GM12878 (cell line): ENCODE measurements at regions not wholly inside any gene's neighbourhood (a gene's known extent, or its start where the extent isn't known, plus 50 kb on each side); places are given as distances from the start of the nearest gene placed in this dataset.

Experiments used
- ATAC-seq: fragments of 200-7000 bp; cut with Tn5 transposase; 3 replicates; pipeline ENCODE4 v1.9.1; 2020; ENCODE audit warnings: mild to moderate bottlenecking, moderate library complexity
- BruUV-seq: library from RNA; stranded (reverse); fragments of 400-500 nt; replicated peaks from 2 replicates; lab custom pipeline; 2021; lab: Mats Ljungman, UMichigan
- CTCF ChIA-PET: fragments of 300-600 bp; sonication (Branson Sonifier 250); formaldehyde crosslinking; extraction: SDS; loops from one replicate; lab custom pipeline; 2021; ENCODE audit warnings: inconsistent platforms; lab: Yijun Ruan, JAX
- POLR2A ChIA-PET: fragments of 350-600 bp; formaldehyde crosslinking; extraction: SDS; loops from one replicate; lab custom pipeline; 2021; ENCODE audit warnings: inconsistent platforms; lab: Charles Lee
- RAD21 ChIA-PET: fragments of 300-600 bp; sonication (Branson Sonifier 250); formaldehyde crosslinking; loops from one replicate; lab custom pipeline; 2023; ENCODE audit warnings: antibody characterized with exemption; ENCODE audit not compliant: unreplicated experiment; lab: Charles Lee
- SMC1A ChIA-PET: fragments of 300-600 bp; sonication (Branson Sonifier 250); formaldehyde crosslinking; loops from one replicate; lab custom pipeline; 2023; ENCODE audit not compliant: unreplicated experiment, uncharacterized antibody; lab: Charles Lee
- DNase-seq: peaks from one replicate; pipeline ENCODE4 v3.0.0-alpha.2; 2011; ENCODE audit warnings: low read depth, low spot score
- FAIRE-seq: peaks from 3 replicates; lab custom pipeline; 2011; peaks lifted over from hg19 to GRCh38; lab: Jason Lieb, UNC
- H2AFZ ChIP-seq: 2 replicates; pipeline ENCODE4 v1.6.0; 2011; ENCODE audit warnings: low read depth, low read length, control low read depth; ENCODE audit not compliant: control insufficient read depth
- H3K27ac ChIP-seq: 2 replicates; pipeline ENCODE4 v1.5.1; 2011; ENCODE audit warnings: control low read depth; ENCODE audit not compliant: control insufficient read depth, insufficient read depth
- H3K27me3 ChIP-seq, 2 experiments: replicated peaks in 1 of 2; 2 replicates each; pipeline versions ENCODE4 v1.6.0 to v1.6.1; 2011; ENCODE audit warnings: low read length in 1 of 2; ENCODE audit not compliant: control insufficient read depth in 2 of 2, insufficient read depth in 2 of 2
- H3K36me3 ChIP-seq, 2 experiments: 2 replicates each; pipeline ENCODE4 v1.5.1; 2011; ENCODE audit warnings: low read length in 1 of 2; ENCODE audit not compliant: control insufficient read depth in 2 of 2, insufficient read depth in 2 of 2
- H3K4me1 ChIP-seq: 2 replicates; pipeline ENCODE4 v1.6.1; 2011; ENCODE audit warnings: mild to moderate bottlenecking, low read length, moderate library complexity, mixed read lengths; ENCODE audit not compliant: control insufficient read depth, insufficient read depth
- H3K4me2 ChIP-seq: 2 replicates; pipeline ENCODE4 v1.6.0; 2011; ENCODE audit warnings: control low read depth; ENCODE audit not compliant: control insufficient read depth, insufficient read depth
- H3K4me3 ChIP-seq: fragments of 200-600 bp; sonication (generic); 2 replicates; pipeline ENCODE4 v1.5.1; 2016
- H3K79me2 ChIP-seq: 2 replicates; pipeline ENCODE4 v1.6.0; 2011; ENCODE audit warnings: low read length; ENCODE audit not compliant: control insufficient read depth, insufficient read depth
- H3K9ac ChIP-seq: 2 replicates; pipeline ENCODE4 v1.8.0; 2011; ENCODE audit warnings: low read length, control low read depth, mixed read lengths; ENCODE audit not compliant: control insufficient read depth, insufficient read depth
- H3K9me3 ChIP-seq: replicated peaks from 3 replicates; pipeline ENCODE4 v1.5.1; 2011; ENCODE audit warnings: mild to moderate bottlenecking, low read length; ENCODE audit not compliant: control insufficient read depth, insufficient read depth
- H4K20me1 ChIP-seq: 2 replicates; pipeline ENCODE4 v1.6.0; 2011; ENCODE audit not compliant: control insufficient read depth, insufficient read depth
- BRCA1 ChIP-seq: IDR thresholded peaks from 2 replicates; pipeline ENCODE4 v1.6.1; 2011; ENCODE audit warnings: low read depth, low read length, improper control_type of control experiment
- CBX5 ChIP-seq: sonication (generic); IDR thresholded peaks from 2 replicates; pipeline ENCODE4 v1.6.1; 2016; ENCODE audit warnings: low read depth, moderate library complexity, mild to moderate bottlenecking, inconsistent platforms
- CREM ChIP-seq: IDR thresholded peaks from 2 replicates; pipeline ENCODE4 v1.6.1; 2014; ENCODE audit warnings: antibody characterized with exemption, low read depth
- EED ChIP-seq: sonication (generic); IDR thresholded peaks from 2 replicates; pipeline ENCODE4 v1.6.1; 2016; ENCODE audit warnings: antibody characterized with exemption, low read depth
- ETV6 ChIP-seq, 2 experiments: fragments of 450-650 bp in 1 of 2; IDR thresholded peaks in 1 of 2; conservative IDR thresholded peaks in 1 of 2; 2 replicates each; pipeline ENCODE4 v1.6.1; 2014; ENCODE audit warnings: antibody characterized with exemption in 1 of 2, borderline replicate concordance in 1 of 2, low read depth in 1 of 2, mild to moderate bottlenecking in 1 of 2, moderate library complexity in 1 of 2
- FOXM1 ChIP-seq: IDR thresholded peaks from 2 replicates; pipeline ENCODE4 v1.6.1; 2012; ENCODE audit warnings: low read depth, mild to moderate bottlenecking, inconsistent platforms, low read length, moderate library complexity
- IRF4 ChIP-seq: IDR thresholded peaks from 2 replicates; pipeline ENCODE4 v1.6.1; 2011; ENCODE audit warnings: low read depth, low read length
- JUNB ChIP-seq: IDR thresholded peaks from 2 replicates; pipeline ENCODE4 v1.6.1; 2016; ENCODE audit warnings: antibody characterized with exemption, mild to moderate bottlenecking
- NFIC ChIP-seq: IDR thresholded peaks from 2 replicates; pipeline ENCODE4 v1.6.1; 2012; ENCODE audit warnings: low read depth, mild to moderate bottlenecking, inconsistent platforms, low read length, moderate library complexity
- NFYB ChIP-seq: IDR thresholded peaks from 2 replicates; pipeline ENCODE4 v1.6.1; 2011; ENCODE audit warnings: low read depth, mild to moderate bottlenecking, low read length, improper control_type of control experiment, moderate library complexity; ENCODE audit not compliant: insufficient read depth
- PAX8 ChIP-seq: fragments of 450-650 bp; IDR thresholded peaks from 2 replicates; pipeline ENCODE4 v1.6.1; 2017; ENCODE audit warnings: mild to moderate bottlenecking, moderate library complexity
- RUNX3 ChIP-seq: IDR thresholded peaks from 2 replicates; pipeline ENCODE4 v1.6.1; 2012; ENCODE audit warnings: low read length, inconsistent platforms
- SMARCA5 ChIP-seq: fragments of 450-650 bp; IDR thresholded peaks from 2 replicates; pipeline ENCODE4 v1.6.1; 2017; ENCODE audit warnings: mild to moderate bottlenecking
- TARDBP ChIP-seq: IDR thresholded peaks from 2 replicates; pipeline ENCODE4 v1.6.1; 2016; ENCODE audit warnings: borderline replicate concordance
- YY1 ChIP-seq: IDR thresholded peaks from 2 replicates; pipeline ENCODE4 v1.6.1; 2011; ENCODE audit warnings: low read depth, mild to moderate bottlenecking, low read length
- ZNF622 ChIP-seq: fragments of 450-650 bp; IDR thresholded peaks from 2 replicates; pipeline ENCODE4 v1.6.1; 2017; ENCODE audit warnings: mild to moderate bottlenecking, inconsistent platforms
- WGBS: methylation state at CpG from one replicate; pipeline ENCODE4 v1.1.6; 2016; ENCODE audit warnings: low lambda C conversion rate; ENCODE audit not compliant: insufficient replicate concordance, insufficient coverage; ENCODE audit errors: missing lambda C conversion rate; 5-methylcytosine and 5-hydroxymethylcytosine counted together
- in situ Hi-C: fragments of 300-500 bp; cut with MboI; formaldehyde crosslinking; loops from 9 replicates; pipeline ENCODE4 v1.14.3; 2018; ENCODE audit warnings: mixed read lengths
- intact Hi-C: fragments of 100-400 bp; cut with micrococcal nuclease; formaldehyde crosslinking; loops from one replicate; pipeline ENCODE4 v1.14.2; 2022; ENCODE audit not compliant: unreplicated experiment
- TF ChIP-seq, protein P1 (sequence below): IDR thresholded peaks from 2 replicates; pipeline ENCODE4 v1.6.1; 2011; ENCODE audit warnings: borderline replicate concordance, low read depth, mild to moderate bottlenecking, moderate library complexity, low read length; ENCODE audit not compliant: insufficient read depth, poor library complexity, severe bottlenecking

GRCh38 chr10:5584895-5585516 is 60.2 kb downstream of the CALML3 start:
- POLR2A ChIA-PET = interaction anchor here (0.6 kb wide), 1 partner anchor 328 kb away, joined by 3 read pairs; no protein-coding TSS in a partner anchor
- H2AFZ ChIP-seq = no peak overlapping the region

More at GRCh38 chr10:5584895-5585516, 60.2 kb downstream of the CALML3 start:
- no peak overlapping the region; the same call in 1 of the 2 replicates for H3K4me2 ChIP-seq
- ChIA-PET RAD21 (interaction anchor here (0.8 kb wide), 1 partner anchor 141 kb away, joined by 3 read pairs; no protein-coding TSS in a partner anchor), CTCF (interaction anchor here (1.1 to 4.7 kb wide), 3 partner anchors 38 to 148 kb away, joined by 4 to 29 read pairs (median 26); no protein-coding TSS in a partner anchor), SMC1A (interaction anchor here (0.6 to 1.4 kb wide), 4 partner anchors 15 to 160 kb away, joined by 3 to 4 read pairs (median 4); no protein-coding TSS in a partner anchor)
- WGBS = 18% methylated on average over 10 of the region's 10 CpGs
- no peak overlapping the region for H3K9ac ChIP-seq
- in situ Hi-C loops (loop anchor here (5.0 kb wide), 1 partner anchor 143 kb away; no protein-coding TSS in a partner anchor), intact Hi-C loops (loop anchor here (1.0 to 5.0 kb wide), 2 partner anchors 138 to 467 kb away; no protein-coding TSS in a partner anchor)
- H3K4me1 ChIP-seq = peaks cover 47% of the 10 kb centered on the region
- no peaks in the 10 kb centered on the region for H4K20me1 ChIP-seq
- H3K4me3 ChIP-seq = no peak overlapping the region
- peaks cover 1 to 3% of the 10 kb centered on the region in 2 experiments; a peak in 2 of 4 replicates for H3K27me3 ChIP-seq
- H3K36me3 ChIP-seq = no peaks in the 10 kb centered on the region
- no TSS peak for BruUV-seq
- H3K9me3 ChIP-seq = peaks cover 7% of the 10 kb centered on the region
- H3K79me2 ChIP-seq = no peaks in the 10 kb centered on the region
- H3K27ac ChIP-seq = no peak overlapping the region
- peak; percentile 6; the same call in 1 of the 3 replicates for ATAC-seq
- peak; percentile 90 for FAIRE-seq
- DNase-seq = peak; percentile 41
- TF ChIP-seq YY1 (peak; percentile 63; the same call in 1 of the 2 replicates), JUNB (peak; percentile 73), NFYB (no peak), PAX8 (no peak), RUNX3 (peak; percentile 60), EED (peak; percentile 24; the same call in 1 of the 2 replicates), IRF4 (0 out of 2 replicates have a peak, but pooled peaks have one; percentile 67), CBX5 (0 out of 2 replicates have a peak, but pooled peaks have one; percentile 67), BRCA1 (no peak), TARDBP (no peak), ETV6 (conservative IDR thresholded peaks at IDR 0.05 in 1 of 2, IDR thresholded peaks at IDR 0.05 in 1 of 2; ENCODE audit: borderline replicate concordance in 1 of 2, low read depth in 1 of 2) (peak in 1 of 2 experiments; percentile 67; a peak in 1 of 4 replicates), ZNF622 (no peak), NFIC (peak; percentile 46; the same call in 1 of the 2 replicates), FOXM1 (0 out of 2 replicates have a peak, but pooled peaks have one; percentile 20), SMARCA5 (peak; percentile 32; the same call in 1 of the 2 replicates), CREM (peak; percentile 41; the same call in 1 of the 2 replicates)
- TF ChIP-seq, protein P1, sequence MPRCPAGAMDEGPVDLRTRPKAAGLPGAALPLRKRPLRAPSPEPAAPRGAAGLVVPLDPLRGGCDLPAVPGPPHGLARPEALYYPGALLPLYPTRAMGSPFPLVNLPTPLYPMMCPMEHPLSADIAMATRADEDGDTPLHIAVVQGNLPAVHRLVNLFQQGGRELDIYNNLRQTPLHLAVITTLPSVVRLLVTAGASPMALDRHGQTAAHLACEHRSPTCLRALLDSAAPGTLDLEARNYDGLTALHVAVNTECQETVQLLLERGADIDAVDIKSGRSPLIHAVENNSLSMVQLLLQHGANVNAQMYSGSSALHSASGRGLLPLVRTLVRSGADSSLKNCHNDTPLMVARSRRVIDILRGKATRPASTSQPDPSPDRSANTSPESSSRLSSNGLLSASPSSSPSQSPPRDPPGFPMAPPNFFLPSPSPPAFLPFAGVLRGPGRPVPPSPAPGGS = peak; percentile 34
